K562 (cell line): ENCODE measurements at regions not wholly inside any gene's neighbourhood (a gene's known extent, or its start where the extent isn't known, plus 50 kb on each side); places are given as distances from the start of the nearest gene placed in this dataset.

Source experiments
- ATAC-seq: fragments of 200-7000 bp; cut with Tn5 transposase; 3 replicates; pipeline ENCODE4 v1.9.1; 2020; ENCODE audit warnings: moderate library complexity
- BruUV-seq: library from RNA; stranded (reverse); fragments of 400-500 nt; replicated peaks from 2 replicates; lab custom pipeline; 2021; lab: Mats Ljungman, UMichigan
- CTCF ChIA-PET: fragments of 300-600 bp; formaldehyde crosslinking; extraction: SDS; loops from one replicate; lab custom pipeline; 2021; ENCODE audit warnings: low intra/inter-chr PET ratio; lab: Yijun Ruan, JAX
- POLR2A ChIA-PET: fragments of 300-600, 350-650 bp; sonication (Branson Sonifier 250); formaldehyde crosslinking; extraction: SDS; loops from one replicate; lab custom pipeline; 2021; ENCODE audit warnings: antibody characterized with exemption, inconsistent platforms; lab: Yijun Ruan, JAX
- DNase-seq, 4 experiments: peaks; one replicate each; pipeline versions ENCODE4 v3.0.0 to v3.0.0-alpha.2; 2011 to 2018; ENCODE audit warnings: low spot score in 3 of 4, mixed read lengths in 3 of 4; ENCODE audit errors: extremely low read depth in 1 of 4
- FAIRE-seq: peaks from 2 replicates; lab custom pipeline; 2011; peaks lifted over from hg19 to GRCh38; lab: Jason Lieb, UNC
- H2AFZ ChIP-seq: 2 replicates; pipeline ENCODE4 v1.6.0; 2011; ENCODE audit warnings: low read depth, low read length, control low read depth, inconsistent platforms
- H3K27ac ChIP-seq: fragments of 200-600 bp; 3 replicates; pipeline ENCODE4 v1.8.0; 2011; ENCODE audit warnings: low read depth, mild to moderate bottlenecking, control low read depth, inconsistent platforms, low read length, moderate library complexity, mixed read lengths; ENCODE audit errors: extremely low read depth
- H3K27me3 ChIP-seq, 2 experiments: fragments of 300-600 bp in 1 of 2; 2 replicates in 1 of 2; 3 replicates in 1 of 2; pipeline versions ENCODE4 v1.6.0 to v1.8.0; 2011; ENCODE audit warnings: inconsistent platforms in 2 of 2, low read length in 2 of 2, mild to moderate bottlenecking in 1 of 2, mixed read lengths in 1 of 2, moderate library complexity in 1 of 2; ENCODE audit not compliant: control insufficient read depth in 2 of 2, insufficient read depth in 2 of 2
- H3K36me3 ChIP-seq: fragments of 300-600 bp; 3 replicates; pipeline ENCODE4 v1.8.0; 2011; ENCODE audit warnings: mild to moderate bottlenecking, low read length, inconsistent platforms; ENCODE audit not compliant: control insufficient read depth, insufficient read depth
- H3K4me1 ChIP-seq, 2 experiments: fragments of 200-600 bp in 1 of 2; replicated peaks in 1 of 2; 2 replicates in 1 of 2; 3 replicates in 1 of 2; pipeline versions ENCODE4 v1.5.1 to v1.8.0; 2011; ENCODE audit warnings: inconsistent platforms in 2 of 2, low read length in 2 of 2, mild to moderate bottlenecking in 1 of 2, mixed read lengths in 1 of 2, moderate library complexity in 1 of 2; ENCODE audit not compliant: control insufficient read depth in 2 of 2, insufficient read depth in 2 of 2
- H3K4me2 ChIP-seq: 2 replicates; pipeline ENCODE4 v1.6.1; 2011; ENCODE audit warnings: low read length, control low read depth, inconsistent platforms, mixed read lengths; ENCODE audit not compliant: insufficient read depth
- H3K4me3 ChIP-seq: fragments of 200-600 bp; sonication (generic), shearing (Covaris generic); 2 replicates; pipeline ENCODE4 v1.5.1; 2016; ENCODE audit warnings: control low read depth, inconsistent platforms
- H3K79me2 ChIP-seq: fragments of 200-600 bp; 3 replicates; pipeline ENCODE4 v1.8.0; 2011; ENCODE audit warnings: low read length, inconsistent platforms; ENCODE audit not compliant: control insufficient read depth, insufficient read depth
- H3K9ac ChIP-seq, 2 experiments: 2 replicates each; pipeline versions ENCODE4 v1.6.0 to v1.6.1; 2011; ENCODE audit warnings: low read depth in 2 of 2, low read length in 2 of 2, control low read depth in 1 of 2, inconsistent platforms in 1 of 2, mild to moderate bottlenecking in 1 of 2, mixed read lengths in 1 of 2; ENCODE audit not compliant: insufficient read depth in 1 of 2
- H3K9me1 ChIP-seq: one replicate; pipeline ENCODE4 v1.6.0; 2011; ENCODE audit warnings: inconsistent platforms, mild to moderate bottlenecking, low read length, moderate library complexity; ENCODE audit not compliant: control insufficient read depth, insufficient read depth
- H3K9me3 ChIP-seq: replicated peaks from 2 replicates; pipeline ENCODE4 v1.5.1; 2011; ENCODE audit warnings: low read depth, low read length, inconsistent platforms; ENCODE audit not compliant: control insufficient read depth, insufficient read depth
- H4K20me1 ChIP-seq: replicated peaks from 2 replicates; pipeline ENCODE4 v1.6.1; 2011; ENCODE audit warnings: low read length, inconsistent platforms, mixed read lengths; ENCODE audit not compliant: control insufficient read depth, insufficient read depth
- HINFP ChIP-seq: fragments of 450-650 bp; conservative IDR thresholded peaks from 2 replicates; pipeline ENCODE4 v1.6.1; 2016; ENCODE audit warnings: missing genetic modification characterization, low read depth, mild to moderate bottlenecking, control low read depth, missing compliant biosample characterization
- MBD2 ChIP-seq: sonication (generic); IDR thresholded peaks from 2 replicates; pipeline ENCODE4 v1.6.1; 2016; ENCODE audit warnings: low read depth, borderline replicate concordance
- MGA ChIP-seq: fragments of 450-650 bp; IDR thresholded peaks from 2 replicates; pipeline ENCODE4 v1.6.1; 2016; ENCODE audit warnings: mild to moderate bottlenecking, moderate library complexity
- RFX1 ChIP-seq: fragments of 450-650 bp; IDR thresholded peaks from 2 replicates; pipeline ENCODE4 v1.6.1; 2016; ENCODE audit warnings: mild to moderate bottlenecking, moderate library complexity
- TCF3 ChIP-seq: sonication (generic); formaldehyde crosslinking; IDR thresholded peaks from 2 replicates; pipeline ENCODE4 v1.4.0; 2020; ENCODE audit warnings: mild to moderate bottlenecking, missing genetic modification reagents
- ZNF592 ChIP-seq: fragments of 450-650 bp; IDR thresholded peaks from 2 replicates; pipeline ENCODE4 v1.6.1; 2017; ENCODE audit warnings: antibody characterized with exemption, mild to moderate bottlenecking
- WGBS: fragments of 100-300 bp; shearing (Covaris generic); methylation state at CpG from one replicate; pipeline ENCODE4 v1.1.6; 2016; ENCODE audit warnings: low coverage, mixed read lengths; ENCODE audit not compliant: insufficient coverage; ENCODE audit errors: missing lambda C conversion rate; 5-methylcytosine and 5-hydroxymethylcytosine counted together
- in situ Hi-C: fragments of 300-500 bp; cut with MboI; formaldehyde crosslinking; loops from 4 replicates; pipeline ENCODE4 v1.15.0; 2018; ENCODE audit warnings: inconsistent platforms, mixed read lengths
- intact Hi-C: fragments of 100-400 bp; cut with micrococcal nuclease; formaldehyde crosslinking; loops from 2 replicates; pipeline ENCODE4 v1.14.2; 2022

GRCh38 chr11:91104237-91104636, 881.4 kb upstream of the CHORDC1 start:
- H3K36me3 ChIP-seq = no peaks in the 10 kb centered on the region
- no peak overlapping the region for H3K4me2 ChIP-seq
- H3K9ac ChIP-seq = no peak overlapping the region
- in situ Hi-C loops (no loop called here), intact Hi-C loops (no loop called here)
- ChIA-PET POLR2A (no interaction called here), CTCF (no interaction called here)
- FAIRE-seq (no peak), DNase-seq (no peak), ATAC-seq (no peak)
- H3K4me1 ChIP-seq = no peaks in the 10 kb centered on the region
- 0% methylated on average over 2 of the region's 2 CpGs for WGBS
- H3K9me3 ChIP-seq = no peaks in the 10 kb centered on the region
- H3K27ac ChIP-seq = no peak overlapping the region
- no peaks in the 10 kb centered on the region for H4K20me1 ChIP-seq
- H3K9me1 ChIP-seq = no peaks in the 10 kb centered on the region
- H3K4me3 ChIP-seq = no peak overlapping the region
- H3K27me3 ChIP-seq = no peaks in the 10 kb centered on the region
- no TSS peak for BruUV-seq
- H3K79me2 ChIP-seq = no peaks in the 10 kb centered on the region
- no peak overlapping the region for H2AFZ ChIP-seq
- TF ChIP-seq MBD2 (no peak), RFX1 (no peak), HINFP (no peak), TCF3 (CRISPR knock-in tag) (no peak), MGA (no peak), ZNF592 (no peak)
